SH-SY5Y (cell line): ENCODE measurements at regions not wholly inside any gene's neighbourhood (a gene's known extent, or its start where the extent isn't known, plus 50 kb on each side); places are given as distances from the start of the nearest gene placed in this dataset.

ENCODE experiments used
- GATA2 ChIP-seq: IDR thresholded peaks from 2 replicates; pipeline ENCODE4 v1.6.1; 2011; ENCODE audit warnings: mild to moderate bottlenecking, low read depth, low read length
- GATA3 ChIP-seq: IDR thresholded peaks from 2 replicates; pipeline ENCODE4 v1.6.1; 2011; ENCODE audit warnings: low read depth, mild to moderate bottlenecking, low read length, moderate library complexity

- no peak for TF ChIP-seq GATA3
- TF ChIP-seq GATA2: no peak
Observed at GRCh38 chr2:217622205-217623060, 380.4 kb downstream of the TNS1 start.

GRCh38 chr2:217621391-217621801 lies 381.4 kb downstream of the TNS1 start:
- no peak for TF ChIP-seq GATA3
- TF ChIP-seq GATA2: no peak

DNA sequence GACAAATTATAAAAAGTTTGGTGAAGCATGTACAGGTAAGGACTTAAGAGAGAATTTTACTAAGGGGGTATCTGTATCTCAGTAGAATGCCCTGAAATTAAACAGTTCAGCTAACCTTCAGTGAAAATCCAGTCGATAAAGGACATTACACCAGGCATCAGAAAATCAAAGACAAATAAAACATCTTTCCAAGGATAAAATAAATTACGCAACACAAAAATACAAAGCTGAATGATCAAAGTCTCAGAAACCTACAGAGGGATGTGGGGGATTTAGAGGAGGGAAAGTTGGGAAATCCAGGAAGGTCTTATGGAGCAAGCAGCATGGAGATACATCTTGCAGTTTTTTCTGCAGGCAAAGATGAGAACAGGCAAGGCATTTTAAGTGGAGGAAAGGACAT lies 384.1 kb downstream of the TNS1 start:
- TF ChIP-seq GATA3: no peak
- no peak for TF ChIP-seq GATA2

GRCh38 chr2:217617616-217618022 lies 385.2 kb downstream of the TNS1 start:
- no peak for TF ChIP-seq GATA3
- TF ChIP-seq GATA2: no peak

GRCh38 chr2:217616936-217617335 lies 385.9 kb downstream of the TNS1 start:
- TF ChIP-seq GATA2 (no peak), GATA3 (no peak)

DNA sequence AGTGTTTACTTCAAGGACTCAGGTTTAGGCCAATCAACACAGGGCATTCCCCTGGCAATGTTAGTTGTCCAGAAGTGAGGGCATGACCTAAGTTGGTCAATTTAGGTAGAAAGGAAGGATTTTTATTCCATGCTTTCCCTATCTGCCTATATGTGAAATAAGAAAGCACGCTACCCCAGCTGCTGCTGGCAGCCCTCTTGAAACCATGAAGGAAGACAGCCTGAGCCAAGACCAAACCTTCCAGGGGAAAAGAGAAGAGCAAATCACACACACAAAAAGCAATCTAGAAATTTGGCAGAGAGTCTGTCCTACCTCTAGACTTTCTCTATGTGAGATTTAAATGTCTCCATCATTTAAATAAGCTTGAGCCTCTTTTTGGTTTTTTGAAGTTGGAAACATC lies 387.6 kb downstream of the TNS1 start:
- no peak for TF ChIP-seq GATA2
- TF ChIP-seq GATA3: no peak

GRCh38 chr2:217614498-217614897 lies 388.3 kb downstream of the TNS1 start:
- no peak for TF ChIP-seq GATA2
- TF ChIP-seq GATA3: no peak

GRCh38 chr2:217614096-217614495 lies 388.7 kb downstream of the TNS1 start:
- TF ChIP-seq GATA2: no peak
- TF ChIP-seq GATA3: no peak

DNA sequence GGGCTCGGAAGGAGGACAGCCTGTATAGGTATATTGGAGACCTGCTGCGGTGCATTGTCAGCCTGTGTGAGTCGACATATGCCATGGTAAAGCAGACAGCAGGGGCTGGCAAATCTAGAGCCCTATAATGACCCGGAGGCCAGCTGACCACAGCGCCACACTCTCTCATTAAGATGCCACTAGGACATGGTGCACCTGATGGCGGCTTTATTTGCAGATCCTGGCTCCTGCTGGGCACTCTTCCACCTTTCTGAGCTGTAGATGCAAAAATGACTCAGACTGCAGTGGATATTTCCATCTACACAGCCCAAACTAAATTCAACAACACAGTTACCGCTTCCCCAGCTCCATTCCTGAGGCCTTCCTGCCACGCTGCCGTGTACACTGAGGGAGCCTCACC lies 389.9 kb downstream of the TNS1 start:
- no peak for TF ChIP-seq GATA3
- TF ChIP-seq GATA2: no peak

DNA sequence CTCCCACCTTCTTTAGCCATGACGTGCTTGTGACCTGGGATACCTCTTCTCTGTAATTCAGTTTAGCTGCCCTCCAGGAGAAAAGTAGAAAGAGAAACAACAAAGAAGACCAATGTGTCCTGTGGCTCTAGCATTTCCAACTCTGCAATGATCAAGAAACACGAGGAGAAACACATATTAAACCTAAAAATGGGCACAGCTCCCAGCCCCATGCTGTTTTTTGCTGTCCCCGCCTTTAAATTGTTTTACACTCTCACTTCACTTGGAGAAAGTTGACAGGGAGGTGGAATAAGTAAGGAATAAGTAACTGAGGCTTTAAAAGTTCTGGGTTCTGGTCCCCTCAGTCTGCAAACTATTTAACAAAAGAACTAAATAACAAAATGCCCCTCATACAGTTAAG lies 390.6 kb downstream of the TNS1 start:
- TF ChIP-seq GATA3 (no peak), GATA2 (no peak)

GRCh38 chr2:217611626-217612127 lies 391.1 kb downstream of the TNS1 start:
- no peak for TF ChIP-seq GATA2
- no peak for TF ChIP-seq GATA3

DNA sequence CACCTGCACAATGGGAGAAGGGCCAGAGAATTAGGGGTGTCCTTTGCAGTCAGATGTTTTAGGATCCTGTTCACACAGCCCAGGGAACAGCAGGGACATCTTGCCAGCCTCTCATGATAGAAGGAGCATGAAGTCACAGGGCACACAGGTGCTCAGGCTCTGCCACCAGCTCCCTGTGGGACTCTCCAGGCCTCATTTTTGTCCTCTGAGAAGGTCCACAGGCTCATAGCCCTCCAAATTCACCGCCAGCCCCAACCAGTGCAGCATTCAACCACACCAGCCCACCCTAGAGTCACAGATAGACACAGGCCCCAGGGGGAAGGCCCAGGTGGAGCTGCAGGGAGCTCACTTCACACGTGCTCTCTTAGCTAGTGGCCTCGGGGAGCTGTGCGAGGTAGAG lies 391.7 kb downstream of the TNS1 start:
- TF ChIP-seq GATA3: no peak
- TF ChIP-seq GATA2: no peak

DNA sequence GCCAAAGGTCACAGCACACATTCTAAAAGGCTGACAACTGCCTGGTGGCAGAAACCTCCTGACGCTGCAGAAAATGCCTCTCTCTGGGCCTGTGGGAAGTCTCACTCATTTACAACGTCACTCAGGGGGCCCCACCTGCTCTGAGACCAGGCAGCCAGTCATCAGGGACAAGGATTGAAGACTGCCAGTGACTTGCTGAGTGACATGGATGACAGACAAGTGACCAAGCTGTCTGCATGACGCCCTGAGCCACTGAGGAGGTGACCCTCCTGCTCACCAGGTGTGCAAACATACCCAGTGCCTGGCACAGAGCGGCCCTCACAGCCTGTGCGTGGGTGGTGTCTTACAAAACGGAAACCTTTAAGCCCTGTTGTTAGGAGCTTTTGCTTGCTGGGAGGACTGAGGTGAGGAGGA lies 392.4 kb downstream of the TNS1 start:
- TF ChIP-seq GATA3 (no peak), GATA2 (no peak)

DNA sequence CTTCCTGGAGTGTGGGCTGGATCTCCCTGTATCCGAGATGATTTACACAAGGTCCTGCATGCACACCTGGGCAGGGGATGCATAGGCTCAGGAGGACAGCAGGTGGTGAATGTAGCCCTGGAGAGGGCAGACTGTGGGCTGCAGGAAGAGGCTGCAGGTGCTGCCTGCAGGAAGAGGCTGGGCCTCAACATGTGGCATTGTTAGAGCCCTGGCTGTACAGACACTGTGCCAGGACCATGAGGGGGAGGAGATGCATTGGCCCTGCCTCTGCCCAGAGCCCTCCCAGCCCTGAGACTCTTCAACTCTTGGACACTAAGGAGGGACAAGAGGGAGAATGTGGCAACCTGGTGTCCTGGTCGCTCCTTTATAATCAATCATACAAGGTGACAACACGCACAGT lies 392.8 kb downstream of the TNS1 start:
- TF ChIP-seq GATA3 (no peak), GATA2 (no peak)

DNA sequence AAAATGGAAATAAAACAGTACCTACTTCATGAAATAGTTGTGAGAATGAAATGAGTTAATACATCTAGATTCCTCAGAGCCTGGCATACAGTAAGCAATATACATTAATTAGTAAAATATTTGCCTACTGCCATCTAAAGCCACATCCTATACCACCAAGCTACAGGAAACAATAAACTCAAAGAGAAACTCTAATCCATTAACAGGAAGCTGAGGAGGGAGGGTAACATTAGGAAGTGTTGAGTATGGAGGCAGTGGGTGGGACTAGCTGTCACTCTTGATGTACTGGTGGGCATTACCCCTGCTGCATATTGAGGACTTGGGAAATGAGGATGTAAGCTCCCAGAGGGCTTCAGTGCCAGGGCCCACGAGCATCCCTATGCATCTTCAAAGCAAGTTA lies 396.5 kb downstream of the TNS1 start:
- no peak for TF ChIP-seq GATA2
- no peak for TF ChIP-seq GATA3

- TF ChIP-seq GATA2 (peak; percentile 96), GATA3 (peak; percentile 88)
Observed at GRCh38 chr2:217604527-217605194, 398.1 kb downstream of the TNS1 start.
